Pons (tissue), 1 donor: ENCODE measurements at regions not wholly inside any gene's neighbourhood (a gene's known extent, or its start where the extent isn't known, plus 50 kb on each side); places are given as distances from the start of the nearest gene placed in this dataset.
A peak's percentile ranks its signal among the peaks of the same experiment; 100 is the strongest.

ENCODE experiments used
- DNase-seq: peaks from one replicate; pipeline ENCODE4 v3.0.0-alpha.2; 2016; ENCODE audit warnings: low spot score

- no peak for DNase-seq
Measured at GRCh38 chr12:116402163-116402939, 124.9 kb upstream of the MED13L start.

- no peak for DNase-seq
Measured at GRCh38 chr12:116403546-116403945, 126.1 kb upstream of the MED13L start.

- no peak for DNase-seq
Measured at GRCh38 chr12:116404247-116404646, 126.8 kb upstream of the MED13L start.

- no peak for DNase-seq
Measured at GRCh38 chr12:116404913-116405611, 127.6 kb upstream of the MED13L start.

- DNase-seq = peak; percentile 48
Measured at GRCh38 chr12:116406529-116406928, 129.0 kb upstream of the MED13L start.

- DNase-seq = no peak
Measured at GRCh38 chr12:116408489-116409250, 131.2 kb upstream of the MED13L start.

- DNase-seq = no peak
Measured at GRCh38 chr12:116411977-116412376, 134.5 kb upstream of the MED13L start.

GRCh38 chr12:116414891-116415290, 137.4 kb upstream of the MED13L start:
- no peak for DNase-seq

- DNase-seq = no peak
Measured at GRCh38 chr12:116415408-116416108, 138.1 kb upstream of the MED13L start.

GRCh38 chr12:116416166-116416565, 138.7 kb upstream of the MED13L start:
- DNase-seq = no peak

- no peak for DNase-seq
Measured at GRCh38 chr12:116418551-116418950, 140.6 kb upstream of the MAP1LC3B2 start.

- no peak for DNase-seq
Measured at GRCh38 chr12:116420227-116420880, 138.8 kb upstream of the MAP1LC3B2 start.

- DNase-seq = no peak
Measured at GRCh38 chr12:116421785-116422538, 137.2 kb upstream of the MAP1LC3B2 start.

GRCh38 chr12:116423094-116423493, 136.1 kb upstream of the MAP1LC3B2 start:
- DNase-seq = no peak

GRCh38 chr12:116425256-116426193, 133.7 kb upstream of the MAP1LC3B2 start:
- no peak for DNase-seq

GRCh38 chr12:116426391-116427136, 132.6 kb upstream of the MAP1LC3B2 start:
- DNase-seq = no peak

GRCh38 chr12:116427200-116427930, 131.8 kb upstream of the MAP1LC3B2 start:
- no peak for DNase-seq

- no peak for DNase-seq
Measured at GRCh38 chr12:116429826-116430360, 129.3 kb upstream of the MAP1LC3B2 start.
